Upper lobe of right lung (tissue), 1 donor: ENCODE measurements at regions not wholly inside any gene's neighbourhood (a gene's known extent, or its start where the extent isn't known, plus 50 kb on each side); places are given as distances from the start of the nearest gene placed in this dataset.

Source experiments
- ATAC-seq: fragments of 200-7000 bp; cut with Tn5 transposase; one replicate; pipeline ENCODE4 v1.9.1; 2020; ENCODE audit warnings: mild to moderate bottlenecking, moderate library complexity
- DNase-seq: peaks from one replicate; pipeline ENCODE4 v3.0.0-alpha.2; 2020
- H3K27ac ChIP-seq: fragments of 200-600 bp; one replicate; pipeline ENCODE4 v1.8.0; 2022
- H3K27me3 ChIP-seq: fragments of 200-600 bp; one replicate; pipeline ENCODE4 v1.8.0; 2022; ENCODE audit warnings: mild to moderate bottlenecking
- H3K36me3 ChIP-seq: fragments of 200-600 bp; one replicate; pipeline ENCODE4 v1.8.0; 2022
- H3K4me1 ChIP-seq: fragments of 200-600 bp; one replicate; pipeline ENCODE4 v1.8.0; 2022
- H3K4me3 ChIP-seq: fragments of 200-600 bp; one replicate; pipeline ENCODE4 v1.8.0; 2022; ENCODE audit warnings: mild to moderate bottlenecking
- H3K9me3 ChIP-seq: fragments of 200-600 bp; one replicate; pipeline ENCODE4 v1.8.0; 2022
- CTCF ChIP-seq: fragments of 200-600 bp; IDR thresholded peaks from one replicate; pipeline ENCODE4 v1.8.0; 2022; ENCODE audit warnings: antibody characterized with exemption
- intact Hi-C: fragments of 100-400 bp; cut with DNase I; formaldehyde crosslinking; loops from one replicate; pipeline ENCODE4 v1.11.0; 2022
- donor health status: DM: no; HTN: yes; CAD: no; lungs with severe emphysema.

DNA sequence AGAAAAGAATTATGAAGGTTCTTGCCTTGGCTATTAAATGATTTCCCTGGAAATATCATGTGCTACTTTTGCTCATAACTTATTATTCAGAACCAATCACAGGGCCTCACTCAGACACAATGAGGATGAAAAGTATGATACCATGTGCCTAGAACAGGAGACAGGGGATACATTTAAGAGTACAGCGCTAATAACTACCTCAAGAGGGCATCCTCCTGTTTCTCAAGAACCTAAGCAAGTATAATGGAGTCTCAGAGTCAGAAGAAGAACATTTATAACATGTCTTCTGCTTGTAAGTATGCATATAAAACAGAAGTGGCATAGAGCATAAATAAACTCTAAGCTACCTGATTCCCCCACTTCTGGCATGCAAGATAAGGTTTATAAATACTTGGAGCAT, 125.4 kb upstream of the MME start:
- H3K27ac ChIP-seq = no peak overlapping the region
- TF ChIP-seq CTCF = peak; percentile 41
- intact Hi-C loops = no loop called here
- no peaks in the 10 kb centered on the region for H3K36me3 ChIP-seq
- H3K9me3 ChIP-seq = peaks cover 5% of the 10 kb centered on the region
- no peaks in the 10 kb centered on the region for H3K4me1 ChIP-seq
- no peak for DNase-seq
- peak; percentile 88 for ATAC-seq
- no peaks in the 10 kb centered on the region for H3K27me3 ChIP-seq
- H3K4me3 ChIP-seq = no peak overlapping the region

GRCh38 chr3:154953538-154953937, 126.6 kb upstream of the MME start:
- Histone ChIP-seq H3K9me3 (peaks cover 5% of the 10 kb centered on the region), H3K36me3 (no peaks in the 10 kb centered on the region), H3K4me3 (no peak overlapping the region), H3K4me1 (no peaks in the 10 kb centered on the region), H3K27ac (no peak overlapping the region), H3K27me3 (no peaks in the 10 kb centered on the region)
- TF ChIP-seq CTCF = no peak
- intact Hi-C loops = no loop called here
- no peak for DNase-seq
- ATAC-seq = peak; percentile 19

GRCh38 chr3:154952553-154952952, 127.6 kb upstream of the MME start:
- ATAC-seq (no peak), DNase-seq (no peak)
- intact Hi-C loops = no loop called here
- Histone ChIP-seq H3K27ac (no peak overlapping the region), H3K9me3 (peaks cover 5% of the 10 kb centered on the region), H3K4me1 (no peaks in the 10 kb centered on the region), H3K27me3 (no peaks in the 10 kb centered on the region), H3K4me3 (no peak overlapping the region), H3K36me3 (no peaks in the 10 kb centered on the region)
- no peak for TF ChIP-seq CTCF

DNA sequence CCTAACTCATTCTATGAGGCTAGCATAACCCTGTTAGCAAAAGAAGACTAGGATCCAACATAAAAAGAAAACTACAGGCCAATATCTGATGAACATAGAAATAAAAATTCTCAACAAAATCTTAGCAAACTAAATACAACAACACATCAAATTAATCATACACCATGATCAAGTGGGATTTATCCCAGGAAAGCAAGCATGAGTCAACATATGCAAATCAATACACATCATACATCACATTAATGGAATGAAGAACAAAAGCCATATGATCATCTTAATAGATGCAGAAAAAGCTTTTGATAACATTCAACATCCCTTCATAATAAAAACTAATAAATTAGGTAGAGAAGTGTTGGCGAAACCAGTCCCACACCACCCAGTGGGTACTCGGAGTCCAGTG, 136.1 kb upstream of the MME start:
- DNase-seq (no peak), ATAC-seq (no peak)
- Histone ChIP-seq H3K4me3 (no peak overlapping the region), H3K27me3 (no peaks in the 10 kb centered on the region), H3K36me3 (no peaks in the 10 kb centered on the region), H3K4me1 (no peaks in the 10 kb centered on the region), H3K27ac (no peak overlapping the region), H3K9me3 (no peaks in the 10 kb centered on the region)
- intact Hi-C loops = no loop called here
- TF ChIP-seq CTCF = no peak

GRCh38 chr3:154942827-154943226, 137.3 kb upstream of the MME start:
- Histone ChIP-seq H3K4me3 (no peak overlapping the region), H3K27ac (no peak overlapping the region), H3K27me3 (no peaks in the 10 kb centered on the region), H3K9me3 (no peaks in the 10 kb centered on the region), H3K36me3 (no peaks in the 10 kb centered on the region), H3K4me1 (no peaks in the 10 kb centered on the region)
- DNase-seq (no peak), ATAC-seq (no peak)
- intact Hi-C loops = no loop called here
- no peak for TF ChIP-seq CTCF

DNA sequence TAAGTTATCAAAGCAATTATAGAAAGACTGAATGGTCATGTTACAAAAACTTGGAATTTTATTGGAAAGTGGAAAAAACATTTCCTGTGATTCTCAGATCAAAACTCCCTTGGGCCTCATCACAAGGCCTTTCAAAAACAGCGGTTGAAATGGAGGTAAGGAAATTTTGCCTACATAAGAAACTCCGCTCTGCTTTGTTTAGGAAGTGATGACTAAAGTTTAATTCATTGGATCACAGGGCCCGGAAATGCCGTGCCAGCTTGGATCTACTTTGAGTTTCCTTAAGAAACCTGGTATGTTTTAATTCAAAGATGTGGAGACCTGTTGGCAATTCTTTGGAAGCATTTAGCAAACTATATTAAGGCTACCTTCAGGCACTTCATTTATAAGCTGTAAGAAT, 143.9 kb upstream of the MME start:
- no peak for TF ChIP-seq CTCF
- ATAC-seq (no peak), DNase-seq (no peak)
- intact Hi-C loops = no loop called here
- Histone ChIP-seq H3K27ac (no peak overlapping the region), H3K36me3 (no peaks in the 10 kb centered on the region), H3K4me3 (no peak overlapping the region), H3K9me3 (no peaks in the 10 kb centered on the region), H3K4me1 (no peaks in the 10 kb centered on the region), H3K27me3 (no peaks in the 10 kb centered on the region)
